Heart right ventricle (tissue), 16 donors: ENCODE measurements at regions not wholly inside any gene's neighbourhood (a gene's known extent, or its start where the extent isn't known, plus 50 kb on each side); places are given as distances from the start of the nearest gene placed in this dataset.
"Not testable (repeated sequence)": the region's sequence is repeated elsewhere in the genome, so short reads cannot be mapped to it uniquely, and the experiment has no call there.

Source experiments
- ATAC-seq, 8 donors: fragments of 200-7000 bp; cut with Tn5 transposase; one replicate each; pipeline ENCODE4 v1.9.1; 2020; ENCODE audit warnings: mild to moderate bottlenecking in 8 of 8, moderate library complexity in 8 of 8, moderate number of reproducible peaks in 1 of 8
- DNase-seq, 2 donors: peaks; one replicate each; pipeline ENCODE4 v3.0.0-alpha.2; 2020
- H3K27ac ChIP-seq, 10 donors: fragments of 200-600 bp; sonication (generic) in 2 of 10; one replicate each; pipeline versions ENCODE4 v1.5.0 to v1.8.0; 2020 to 2022; ENCODE audit warnings: mild to moderate bottlenecking in 3 of 10
- H3K27me3 ChIP-seq, 7 donors: fragments of 200-600 bp; one replicate each; pipeline ENCODE4 v1.8.0; 2021 to 2022; ENCODE audit warnings: mild to moderate bottlenecking in 2 of 7
- H3K36me3 ChIP-seq, 9 donors: fragments of 200-600 bp; sonication (generic) in 1 of 9; one replicate each; pipeline versions ENCODE4 v1.5.0 to v1.8.0; 2020 to 2022; ENCODE audit warnings: mild to moderate bottlenecking in 2 of 9
- H3K4me1 ChIP-seq, 9 donors: fragments of 200-600 bp; sonication (generic) in 1 of 9; one replicate each; pipeline versions ENCODE4 v1.5.0 to v1.8.0; 2020 to 2022; ENCODE audit warnings: mild to moderate bottlenecking in 4 of 9
- H3K4me3 ChIP-seq, 10 donors: fragments of 200-600 bp; sonication (generic) in 2 of 10; one replicate each; pipeline versions ENCODE4 v1.5.0 to v1.8.0; 2020 to 2022; ENCODE audit warnings: mild to moderate bottlenecking in 7 of 10, moderate library complexity in 2 of 10
- H3K9me3 ChIP-seq, 11 donors: fragments of 200-600 bp in 10 of 11; sonication (generic) in 2 of 11; one replicate each; pipeline versions ENCODE4 v1.5.0 to v1.8.0; 2013 to 2022; ENCODE audit warnings: mild to moderate bottlenecking in 2 of 11, control low read depth in 1 of 11, moderate library complexity in 1 of 11
- WGBS, 2 donors: extraction: QIAGEN DNeasy Blood & Tissue Kit; methylation state at CpG; one replicate each; pipeline ENCODE4 v1.1.7; 2013; ENCODE audit warnings: inconsistent platforms in 1 of 2; 5-methylcytosine and 5-hydroxymethylcytosine counted together
- intact Hi-C, 10 donors: fragments of 100-400 bp; cut with DNase I; formaldehyde crosslinking; loops; one replicate each; pipeline versions ENCODE4 v1.11.1 to v1.14.2; 2022
- TF ChIP-seq, protein P1 (sequence below), 9 donors: fragments of 200-600 bp; sonication (generic) in 2 of 9; IDR thresholded peaks; one replicate each; pipeline versions ENCODE4 v1.5.0 to v1.8.0; 2021 to 2022; ENCODE audit warnings: antibody characterized with exemption in 9 of 9, mild to moderate bottlenecking in 5 of 9, moderate library complexity in 1 of 9
- donor health status: Arrhythmogenic right ventricular cardiomyopathy.
- donor health status: ischemic (EF 13 %, LVEDD 7.1; RV severe dilation, severe dysfunction).
- donor health status: healthy with polysubstance abuse.
- donor health status: DM: no; HTN: yes; CAD: no.
- donor health status: DM: no; HTN: no; CAD: no.
- donor health status: ischemic (EF 25% LVEDD 6.9; RV normal size, moderate dysfunction).
- donor health status: ischemic (EF 25% LVEDD 5.7; RV mildly dilated, moderate dysfunction).
- donor health status: healthy.
- donor health status: DM: yes; HTN: yes; CAD: no.
- donor health status: Ischemic cardiomyopathy.
- donor health status: ischemic (EF 35%, LVEDD 5.7; RV mildly dilated, moderate dysfunction).
- donor health status: nonischemic (EF 11% LVEDD 7.7; RV severe dilation, severe dysfunction).
- donor health status: DM: yes; HTN: yes; CAD: no.
- donor health status: PGD.
- donor health status: ischemic (EF 29% LVEDD 5.4; RV normal size, mild dysfunction).
- donor health status: nonischemic (EF 23%, LVEDD 6.1; RV moderate dilation, normal function).

- DNase-seq (no peak), ATAC-seq (no peak)
- Histone ChIP-seq H3K27me3 (peaks cover 0 to 5% (median 0%) of the 10 kb centered on the region in 7 donors), H3K27ac (peak overlapping the region in 5 of 10 donors; percentile 9 to 88 (median 39)), H3K9me3 (no peaks in the 10 kb centered on the region), H3K36me3 (no peaks in the 10 kb centered on the region), H3K4me1 (peaks cover 0 to 52% (median 6%) of the 10 kb centered on the region in 9 donors), H3K4me3 (no peak overlapping the region)
- TF ChIP-seq, protein P1, sequence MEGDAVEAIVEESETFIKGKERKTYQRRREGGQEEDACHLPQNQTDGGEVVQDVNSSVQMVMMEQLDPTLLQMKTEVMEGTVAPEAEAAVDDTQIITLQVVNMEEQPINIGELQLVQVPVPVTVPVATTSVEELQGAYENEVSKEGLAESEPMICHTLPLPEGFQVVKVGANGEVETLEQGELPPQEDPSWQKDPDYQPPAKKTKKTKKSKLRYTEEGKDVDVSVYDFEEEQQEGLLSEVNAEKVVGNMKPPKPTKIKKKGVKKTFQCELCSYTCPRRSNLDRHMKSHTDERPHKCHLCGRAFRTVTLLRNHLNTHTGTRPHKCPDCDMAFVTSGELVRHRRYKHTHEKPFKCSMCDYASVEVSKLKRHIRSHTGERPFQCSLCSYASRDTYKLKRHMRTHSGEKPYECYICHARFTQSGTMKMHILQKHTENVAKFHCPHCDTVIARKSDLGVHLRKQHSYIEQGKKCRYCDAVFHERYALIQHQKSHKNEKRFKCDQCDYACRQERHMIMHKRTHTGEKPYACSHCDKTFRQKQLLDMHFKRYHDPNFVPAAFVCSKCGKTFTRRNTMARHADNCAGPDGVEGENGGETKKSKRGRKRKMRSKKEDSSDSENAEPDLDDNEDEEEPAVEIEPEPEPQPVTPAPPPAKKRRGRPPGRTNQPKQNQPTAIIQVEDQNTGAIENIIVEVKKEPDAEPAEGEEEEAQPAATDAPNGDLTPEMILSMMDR (IDR thresholded peaks at IDR 0.05) = no peak
- 66 to 74% methylated on average over 7 of the region's 7 CpGs for WGBS, 2 donors
- intact Hi-C loops = no loop called here
These were observed 54.2 kb upstream of the SIRPA start for GRCh38 chr20:1840817-1841553.

DNA sequence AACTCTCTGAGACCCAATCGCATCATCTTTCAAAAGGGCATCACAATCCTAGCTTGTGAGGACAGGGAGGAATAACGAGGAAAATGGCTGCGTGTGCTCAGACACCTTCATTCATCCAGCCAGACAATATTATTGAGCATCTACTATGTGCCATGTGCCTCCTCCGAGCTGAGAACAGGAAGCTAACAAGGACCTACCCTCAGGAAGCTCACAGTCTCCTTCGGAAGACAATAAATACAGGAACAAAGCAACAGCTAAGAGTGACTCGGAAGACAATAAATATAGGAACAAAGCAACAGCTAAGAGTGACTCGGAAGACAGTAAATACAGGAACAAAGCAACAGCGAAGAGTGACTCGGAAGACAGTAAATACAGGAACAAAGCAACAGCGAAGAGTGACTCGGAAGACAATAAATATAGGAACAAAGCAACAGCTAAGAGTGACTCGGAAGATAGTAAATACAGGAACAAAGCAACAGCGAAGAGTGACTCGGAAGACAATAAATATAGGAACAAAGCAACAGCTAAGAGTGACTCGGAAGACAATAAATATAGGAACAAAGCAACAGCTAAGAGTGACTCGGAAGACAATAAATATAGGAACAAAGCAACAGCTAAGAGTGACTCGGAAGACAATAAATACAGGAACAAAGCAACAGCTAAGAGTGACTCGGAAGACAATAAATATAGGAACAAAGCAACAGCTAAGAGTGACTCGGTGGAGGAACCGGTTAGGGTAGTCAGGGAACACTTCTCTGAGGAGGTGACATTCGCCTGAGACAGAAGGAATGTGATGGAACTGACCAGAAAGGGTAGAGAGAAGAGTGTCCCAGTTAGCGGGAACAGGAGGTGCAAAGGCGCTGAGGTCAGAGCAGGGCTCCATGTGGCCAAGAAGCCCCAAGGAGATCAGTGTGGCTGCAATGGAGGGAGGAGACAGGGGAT lies 55.6 kb upstream of the SIRPA start:
- DNase-seq, H3K4me3 ChIP-seq, intact Hi-C loops, H3K27me3 ChIP-seq, H3K36me3 ChIP-seq, H3K9me3 ChIP-seq, ATAC-seq: not testable (repeated sequence)
- Histone ChIP-seq H3K4me1 (peaks cover 0 to 43% (median 6%) of the 10 kb centered on the region in 9 donors), H3K27ac (peak overlapping the region in 2 of 10 donors; percentile 45 to 88)
- WGBS, 2 donors = 86 to 87% methylated on average over 18 to 20 of the region's 23 CpGs

DNA sequence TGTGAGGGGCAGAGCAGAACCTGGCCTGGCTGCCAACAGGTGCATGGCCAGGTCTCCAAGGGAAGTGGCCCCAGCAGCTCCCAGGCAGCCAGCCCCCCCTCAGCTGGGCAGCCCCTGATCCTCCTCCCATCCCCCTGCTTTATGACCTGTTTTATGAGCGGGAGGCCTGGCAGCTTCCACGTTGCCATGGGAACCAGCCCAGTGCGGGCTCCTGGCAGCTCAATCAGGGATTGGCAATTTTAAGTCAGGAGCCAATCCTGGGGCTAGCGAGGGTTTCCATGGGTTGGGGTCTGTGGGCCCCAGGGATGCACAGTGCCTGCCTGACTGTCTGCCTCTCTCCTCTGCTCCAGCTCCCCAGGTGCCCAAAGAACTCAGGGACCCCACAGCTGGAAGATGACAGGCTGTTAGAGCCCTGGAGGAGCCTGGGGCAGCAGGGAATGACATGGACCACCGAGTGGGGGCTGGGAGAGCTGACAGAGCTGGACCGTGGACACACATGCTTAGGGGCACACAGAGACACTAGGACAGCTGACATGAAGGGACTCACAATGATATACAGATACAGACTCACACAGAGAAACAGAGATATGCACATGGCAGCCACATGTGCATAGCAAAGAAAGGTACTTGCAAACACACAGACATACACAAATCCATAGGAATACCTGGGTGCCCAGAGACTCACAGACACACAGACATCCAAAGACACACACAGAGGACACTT lies 56.5 kb upstream of the SIRPA start:
- WGBS, 2 donors = 57 to 67% methylated on average over 6 of the region's 6 CpGs
- intact Hi-C loops = no loop called here
- no peaks in the 10 kb centered on the region for H3K36me3 ChIP-seq

DNA sequence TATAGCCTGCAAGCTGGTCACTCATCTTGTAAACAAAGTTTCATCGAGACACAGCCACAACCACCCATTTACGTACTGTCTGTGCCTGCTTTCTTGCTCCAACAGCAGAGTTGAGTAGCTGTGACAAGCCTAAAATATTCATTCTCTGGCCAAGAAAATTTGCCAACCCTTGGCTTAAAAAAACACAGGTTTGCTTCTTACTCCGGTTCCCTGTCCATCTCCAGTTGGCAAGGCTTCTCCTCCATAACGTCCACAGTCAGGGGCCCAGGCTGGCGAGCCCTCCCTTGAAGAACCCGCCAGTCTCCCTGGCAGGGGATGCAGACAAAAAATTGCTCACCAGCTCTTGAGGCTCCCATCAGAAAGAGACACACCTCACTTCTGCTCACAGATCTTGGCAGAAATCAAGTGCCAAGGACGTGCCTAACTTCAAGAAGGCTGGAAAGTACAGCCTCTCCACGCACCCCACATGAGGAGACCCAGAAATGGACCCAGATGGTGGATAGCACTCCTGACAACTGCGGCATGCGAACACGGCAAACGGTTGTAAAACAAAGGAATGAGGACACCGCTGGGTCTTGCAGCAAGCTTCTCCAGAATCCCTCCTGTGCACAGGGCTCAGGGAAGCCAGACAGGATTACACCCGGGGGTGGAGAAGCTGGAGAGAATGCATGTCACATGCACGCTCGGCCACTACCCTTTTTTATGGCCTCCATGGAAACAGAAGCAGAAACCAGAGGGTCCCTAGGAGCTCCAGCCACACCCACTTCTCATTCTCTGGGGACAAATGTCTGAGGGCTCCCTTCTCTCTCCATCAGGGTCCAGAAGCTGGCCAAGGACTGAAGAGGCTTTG lies 59.8 kb upstream of the SIRPA start:
- H3K27me3 ChIP-seq = peaks cover 0 to 5% (median 0%) of the 10 kb centered on the region in 7 donors
- H3K27ac ChIP-seq = no peak overlapping the region
- no peak for DNase-seq
- H3K36me3 ChIP-seq = no peaks in the 10 kb centered on the region
- intact Hi-C loops = no loop called here
- peaks cover 3 to 33% (median 14%) of the 10 kb centered on the region in 9 donors for H3K4me1 ChIP-seq
- 72 to 74% methylated on average over 16 of the region's 16 CpGs for WGBS, 2 donors
- no peak overlapping the region for H3K4me3 ChIP-seq
- no peak for ATAC-seq
- H3K9me3 ChIP-seq = no peaks in the 10 kb centered on the region
- TF ChIP-seq, protein P1 (IDR thresholded peaks at IDR 0.05) = no peak

More for the DNA sequence above, 56.5 kb upstream of the SIRPA start:
- ATAC-seq (no peak), DNase-seq (no peak)
- Histone ChIP-seq H3K27ac (peak overlapping the region in 1 of 10 donors; percentile 74), H3K27me3 (peaks cover 0 to 5% (median 0%) of the 10 kb centered on the region in 7 donors), H3K4me3 (no peak overlapping the region), H3K9me3 (no peaks in the 10 kb centered on the region), H3K4me1 (peaks cover 0 to 35% (median 6%) of the 10 kb centered on the region in 9 donors)
- TF ChIP-seq, protein P1 (IDR thresholded peaks at IDR 0.05) = no peak
